IPS-11a (cell line): ENCODE measurements at regions not wholly inside any gene's neighbourhood (a gene's known extent, or its start where the extent isn't known, plus 50 kb on each side); places are given as distances from the start of the nearest gene placed in this dataset.
"Not testable (repeated sequence)": the region's sequence is repeated elsewhere in the genome, so short reads cannot be mapped to it uniquely, and the experiment has no call there.

Source experiments
- H3K4me3 ChIP-seq: one replicate; pipeline ENCODE4 v1.5.1; 2013; ENCODE audit warnings: low read depth, low read length, control low read depth

DNA sequence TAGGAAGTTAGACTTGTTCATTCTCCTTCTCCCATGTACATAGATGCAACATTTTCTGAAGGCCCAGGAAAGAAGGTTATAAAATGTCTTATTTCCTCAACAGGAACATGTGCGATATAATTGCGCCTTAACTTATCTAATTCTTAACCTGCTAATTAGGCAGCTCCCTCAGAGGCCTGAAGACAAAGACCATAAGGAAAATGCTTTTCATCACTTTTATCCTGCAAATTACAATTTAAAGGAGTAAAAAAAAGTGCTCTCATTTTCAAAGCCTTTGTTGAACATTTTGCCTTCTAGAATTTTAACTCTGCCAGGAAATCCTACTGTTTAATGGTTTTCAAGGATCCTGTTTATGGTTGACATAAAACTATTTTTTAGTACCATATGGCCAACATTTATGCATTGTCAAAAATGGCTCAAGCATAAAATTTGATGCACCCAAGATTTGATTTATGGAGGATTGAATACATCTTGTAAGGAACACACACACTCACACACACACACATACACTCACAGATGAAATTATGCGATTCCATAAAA lies 660.4 kb upstream of the TMEM132C start:
- H3K4me3 ChIP-seq, result no peak overlapping the region

DNA sequence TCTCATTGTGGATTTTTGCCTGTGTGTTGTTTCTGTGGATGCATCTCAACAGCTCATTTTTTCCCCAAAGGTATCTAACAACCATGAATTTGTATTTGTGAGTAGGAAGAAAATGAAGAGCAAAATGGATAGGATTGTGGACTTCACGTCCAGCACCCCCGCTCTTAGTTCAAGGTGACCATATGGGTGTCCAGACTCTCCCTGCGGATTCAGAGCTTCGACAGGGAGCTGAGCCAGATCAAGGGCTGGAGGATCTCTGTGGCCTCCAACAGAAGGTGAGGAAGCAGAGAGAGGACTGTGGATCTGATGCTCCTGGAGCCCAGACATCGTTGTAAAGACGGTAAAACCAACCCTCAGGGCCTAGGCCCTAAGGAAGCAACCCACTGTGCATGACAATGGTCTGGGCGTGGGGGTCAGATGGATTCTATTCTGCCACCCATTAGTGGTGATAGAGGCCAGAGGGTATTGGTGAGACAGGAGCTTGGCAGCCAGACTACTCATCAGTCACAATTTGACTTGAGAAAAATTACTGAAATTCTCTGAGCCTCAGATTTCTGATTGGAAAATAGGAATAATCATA lies 659.7 kb upstream of the TMEM132C start:
- no peak overlapping the region for H3K4me3 ChIP-seq

DNA sequence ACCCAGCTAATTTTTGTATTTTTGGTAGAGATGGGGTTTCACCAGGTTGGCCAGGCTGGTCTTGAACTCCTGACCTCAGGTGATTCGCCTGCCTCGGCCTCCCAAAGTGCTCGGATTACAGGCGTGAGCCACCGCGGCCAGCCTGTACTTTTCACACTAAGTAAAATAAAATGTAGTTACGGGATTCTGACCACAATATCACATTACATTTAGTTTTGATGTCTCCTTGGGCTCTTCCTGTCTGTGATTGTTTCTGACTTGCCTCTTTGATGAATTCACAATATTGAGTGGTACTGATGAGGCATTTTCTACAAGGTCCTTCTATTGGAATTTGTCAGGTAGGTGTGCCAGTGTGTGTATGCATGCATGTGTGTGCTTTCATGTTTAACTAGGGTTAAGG lies 658.6 kb upstream of the TMEM132C start:
- not testable (repeated sequence) for H3K4me3 ChIP-seq

DNA sequence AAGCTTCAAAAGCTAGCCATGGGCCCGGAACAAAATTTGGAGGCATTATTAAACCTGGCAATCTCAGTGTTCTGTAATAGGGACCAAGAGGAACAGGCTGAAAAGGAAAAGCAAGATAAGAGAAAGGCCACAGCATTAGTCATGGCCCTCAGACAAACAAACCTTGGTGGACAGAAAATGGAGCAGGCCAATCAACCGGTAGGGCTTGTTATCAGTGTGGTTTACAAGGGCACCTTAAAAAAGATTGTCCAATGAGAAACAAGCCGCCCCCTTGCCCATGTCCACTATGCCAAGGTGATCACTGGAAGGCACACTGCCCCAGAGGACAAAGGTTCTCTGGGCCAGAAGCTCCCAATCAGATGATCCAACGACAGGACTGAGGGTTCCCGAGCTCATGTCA lies 653.9 kb upstream of the TMEM132C start:
- H3K4me3 ChIP-seq, result no peak overlapping the region

DNA sequence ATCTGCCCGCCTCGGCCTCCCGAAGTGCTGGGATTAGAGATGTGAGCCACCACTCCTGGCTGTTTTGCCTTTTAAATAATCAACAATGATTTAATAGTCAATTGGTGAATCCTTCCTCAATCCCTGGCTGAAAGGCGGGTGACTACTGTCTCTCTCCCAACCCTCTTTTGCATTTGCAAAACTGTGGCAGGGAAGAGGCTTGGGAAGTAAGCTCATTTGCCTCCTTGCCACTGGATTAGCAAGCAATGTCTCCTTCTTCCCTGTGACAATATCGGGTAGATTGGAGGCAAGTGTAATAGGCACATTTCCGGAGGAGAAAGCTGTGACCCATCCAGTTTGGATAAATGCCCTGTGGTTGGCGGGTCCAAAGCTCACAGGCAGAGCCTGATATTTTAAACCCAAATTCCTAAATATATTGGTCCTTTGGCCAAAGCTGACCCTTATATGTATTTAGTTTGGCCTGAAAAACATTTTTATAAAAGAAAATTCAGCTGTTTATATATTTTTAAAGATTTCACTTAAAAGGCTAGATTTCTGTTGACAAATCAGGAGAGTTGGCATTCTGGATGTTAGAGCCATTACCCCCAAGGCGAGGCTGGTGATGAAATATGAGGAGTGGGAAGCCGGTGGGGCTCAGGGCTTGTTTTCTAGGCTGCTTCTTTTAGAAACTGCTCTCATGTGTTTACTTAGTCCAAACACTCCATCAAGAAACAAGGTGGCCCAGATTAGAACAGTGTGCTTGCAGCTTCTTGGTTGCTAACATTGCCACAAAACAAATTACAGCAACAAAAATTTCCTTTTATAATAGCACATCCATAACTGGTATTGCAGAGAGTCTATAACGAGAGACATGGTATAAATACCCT lies 646.9 kb upstream of the TMEM132C start:
- H3K4me3 ChIP-seq, result no peak overlapping the region

DNA sequence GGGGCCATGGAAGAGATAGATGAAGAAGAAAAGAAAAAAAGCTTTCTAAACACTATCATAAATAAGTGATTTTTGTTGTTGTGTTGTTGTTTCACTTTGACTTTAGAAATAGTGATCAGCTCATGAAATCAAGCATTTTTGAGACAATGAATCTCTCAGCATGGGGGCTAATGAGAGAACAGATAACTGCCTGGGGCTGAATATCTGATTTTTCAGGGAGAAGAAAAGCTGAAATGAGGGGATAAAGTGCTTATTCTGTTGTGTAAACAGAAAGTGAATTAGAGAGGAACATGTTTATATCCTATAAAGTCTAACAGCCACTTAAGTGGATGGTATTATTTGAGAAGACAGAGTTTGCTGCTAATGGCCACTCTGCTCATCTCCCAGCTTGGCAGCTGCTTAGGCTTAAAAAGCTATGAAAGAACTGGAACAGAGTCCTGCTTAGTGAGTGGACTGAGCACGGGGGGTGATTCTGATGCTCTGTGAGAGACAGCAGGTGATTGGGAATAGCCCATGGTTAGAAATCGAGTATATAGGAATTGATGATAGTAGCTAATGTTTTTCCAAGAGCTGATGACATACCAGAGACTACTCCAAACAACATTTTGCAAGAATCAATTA lies 646.1 kb upstream of the TMEM132C start:
- H3K4me3 ChIP-seq, result no peak overlapping the region

DNA sequence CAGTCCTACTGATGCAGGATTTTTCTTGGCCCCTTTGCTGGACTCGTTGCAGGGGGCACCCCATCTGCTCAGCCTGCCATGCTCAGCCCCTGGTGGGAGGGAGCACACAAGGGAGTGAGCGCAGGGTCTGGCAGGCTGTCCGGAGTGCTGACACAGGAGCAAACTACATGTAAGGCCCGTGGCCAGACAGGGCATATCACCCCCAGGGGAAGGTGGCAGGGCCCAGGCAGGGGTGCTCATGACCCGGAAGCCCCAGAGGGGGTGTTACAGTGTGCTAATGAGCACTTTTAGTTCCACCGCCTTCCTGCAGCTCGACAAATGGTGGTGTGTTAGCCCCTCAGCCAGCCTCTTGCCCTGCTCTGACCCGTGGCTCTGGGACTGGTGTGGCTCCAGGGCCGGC lies 645.6 kb upstream of the TMEM132C start:
- H3K4me3 ChIP-seq, result no peak overlapping the region

DNA sequence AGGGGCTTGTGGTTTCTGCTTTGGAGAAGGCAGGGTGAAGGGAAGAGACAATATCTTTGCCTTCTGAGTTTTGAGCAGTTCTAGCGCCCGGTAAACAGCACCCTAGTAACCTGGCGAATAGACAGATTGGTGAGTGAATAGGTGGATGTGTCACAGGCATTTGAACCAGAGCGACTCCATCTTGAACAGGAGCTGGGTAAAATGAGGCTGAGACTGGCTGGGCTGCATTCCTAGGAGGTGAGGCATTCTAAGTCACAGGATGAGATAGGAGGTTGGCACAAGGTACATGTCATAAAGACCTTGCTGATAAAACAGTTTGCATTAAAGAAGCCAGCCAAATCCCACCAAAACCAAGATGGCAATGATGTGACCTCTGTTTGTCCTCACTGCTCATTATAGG lies 643.6 kb upstream of the TMEM132C start:
- H3K4me3 ChIP-seq, result no peak overlapping the region

DNA sequence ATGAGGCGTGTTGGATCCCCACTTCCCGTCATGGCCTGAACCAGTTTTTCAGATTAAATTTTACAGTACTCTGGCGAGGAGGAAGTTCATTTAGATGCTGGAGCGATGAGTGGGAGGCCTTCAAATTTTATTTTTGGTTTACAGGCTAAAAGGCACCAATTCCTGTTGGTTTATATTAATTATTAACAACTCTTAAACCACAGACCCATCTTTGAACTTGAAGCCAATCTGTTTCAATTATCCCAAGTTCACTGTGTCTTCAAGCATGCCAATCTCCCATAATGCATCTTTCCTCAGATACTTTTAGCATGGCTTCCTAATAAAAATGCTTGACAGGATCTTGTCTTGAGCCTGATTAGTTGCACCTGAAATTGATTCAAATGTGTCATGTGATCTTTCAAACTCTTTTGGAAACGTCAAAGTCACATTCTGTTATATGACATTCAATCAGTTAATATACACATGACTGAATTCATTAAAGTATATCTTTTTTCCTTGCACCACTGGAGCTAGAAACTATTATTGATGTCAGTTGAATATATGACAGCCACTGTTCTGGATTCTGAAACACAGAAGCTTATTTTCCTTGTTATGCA lies 641.7 kb upstream of the TMEM132C start:
- no peak overlapping the region for H3K4me3 ChIP-seq

DNA sequence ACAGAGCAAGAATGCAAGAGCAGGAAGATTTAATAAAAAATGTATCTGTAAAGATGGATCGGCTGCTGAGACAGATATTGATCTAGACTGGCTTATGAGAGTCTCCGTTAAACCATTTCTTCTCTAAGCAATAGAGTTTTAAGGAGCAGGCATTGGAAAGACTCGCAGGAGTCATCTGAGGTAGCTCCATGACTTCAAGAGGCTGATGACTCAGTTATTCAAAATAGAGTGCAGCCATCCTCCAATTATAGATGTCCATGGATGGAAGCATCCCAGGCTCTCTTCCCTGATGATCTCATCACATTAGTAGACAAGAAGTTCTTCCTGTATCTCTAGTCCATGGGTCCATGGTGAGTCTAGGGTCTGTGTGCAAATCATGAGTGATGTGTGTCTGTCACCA lies 638.3 kb upstream of the TMEM132C start:
- H3K4me3 ChIP-seq, result no peak overlapping the region

DNA sequence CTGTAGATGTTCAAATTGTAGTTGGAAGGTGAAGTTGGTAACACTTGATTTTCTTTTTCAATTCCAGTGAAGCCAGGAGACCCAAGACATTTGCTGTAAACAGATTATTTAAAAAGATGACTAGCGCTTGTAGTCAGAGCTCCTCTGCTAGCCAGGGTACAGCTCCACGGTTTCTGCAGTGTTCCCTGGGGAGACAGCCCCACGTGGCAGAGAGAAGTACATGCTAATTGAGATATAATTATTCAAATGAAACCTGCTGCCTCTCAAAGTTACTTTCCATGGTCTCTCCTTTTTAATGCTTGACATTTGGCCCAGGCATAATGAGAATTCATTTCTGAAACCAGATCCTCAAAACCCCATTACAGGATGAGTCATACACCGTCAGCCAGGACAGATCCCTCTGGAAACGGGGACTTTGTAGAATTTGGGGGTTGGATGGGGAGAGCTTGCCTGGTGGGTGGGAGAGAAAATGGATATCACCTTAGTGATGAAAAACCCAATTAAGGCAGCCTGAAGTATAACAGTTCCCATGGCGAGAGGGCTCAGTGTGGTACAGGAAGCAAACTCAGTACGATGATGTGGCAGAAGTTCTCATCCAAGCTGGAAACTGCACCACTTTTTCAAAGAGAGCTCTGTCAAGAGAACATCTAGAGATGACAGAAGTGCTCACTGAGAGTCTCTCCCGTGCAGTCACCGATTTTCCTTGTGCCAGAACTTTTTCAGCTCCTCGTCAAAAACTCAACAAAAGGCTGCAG lies 637.7 kb upstream of the TMEM132C start:
- H3K4me3 ChIP-seq, result no peak overlapping the region

DNA sequence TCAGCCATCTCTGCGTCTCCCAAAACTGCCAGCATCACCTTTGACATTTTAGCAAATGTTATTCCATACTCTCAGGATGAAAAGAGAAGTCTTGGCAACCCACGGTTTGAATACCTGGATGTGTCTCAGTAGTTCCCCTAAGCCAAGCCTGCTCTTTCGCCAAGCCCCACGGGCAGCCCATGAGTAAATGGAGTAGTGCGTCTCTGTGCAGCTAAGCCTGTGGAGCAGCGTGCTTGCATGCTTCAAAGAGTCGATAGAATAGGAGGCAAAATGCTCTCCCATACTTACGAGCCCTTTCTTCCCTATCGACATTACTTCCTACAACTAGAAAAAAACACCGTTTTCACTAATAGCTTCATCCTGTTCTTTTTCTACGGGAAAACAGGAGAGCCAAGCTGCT lies 634.5 kb upstream of the TMEM132C start:
- no peak overlapping the region for H3K4me3 ChIP-seq

DNA sequence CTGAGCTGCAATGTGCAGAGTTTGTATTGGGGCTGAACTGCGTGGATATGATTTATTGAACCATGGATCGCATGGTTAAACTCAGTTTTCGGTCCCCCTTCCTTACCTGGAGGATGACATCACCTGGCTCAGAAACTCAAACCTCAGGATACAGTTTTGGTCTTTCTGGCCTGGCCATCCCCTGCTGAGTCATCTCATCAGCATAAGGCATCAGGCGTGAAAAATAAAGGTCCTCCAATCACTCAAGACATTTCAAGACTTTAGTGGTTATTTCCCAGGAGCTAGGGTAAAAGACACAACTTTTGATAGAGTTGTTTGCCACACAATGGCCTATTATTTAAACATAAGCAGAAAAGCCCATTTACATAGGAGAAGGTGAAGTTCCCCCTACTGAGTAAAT lies 631.1 kb upstream of the TMEM132C start:
- H3K4me3 ChIP-seq, result no peak overlapping the region

DNA sequence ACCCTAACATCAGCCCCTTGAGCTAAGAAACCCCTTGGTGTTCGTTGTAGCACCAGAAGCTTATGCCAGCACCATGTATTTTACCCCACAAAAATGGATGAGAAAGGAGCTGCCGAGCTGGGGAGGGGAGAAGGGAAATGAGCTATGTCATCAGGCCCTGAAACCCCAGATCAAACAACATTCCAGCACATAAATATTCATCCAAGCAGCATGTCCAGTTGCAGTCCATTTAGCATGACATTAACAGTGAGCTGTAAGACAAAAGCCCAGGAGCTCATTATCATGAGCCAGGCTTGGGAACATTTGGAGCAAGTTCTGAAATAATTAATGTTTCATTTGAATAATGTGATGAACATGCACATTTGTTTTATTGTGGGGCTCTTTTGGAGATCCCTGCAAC lies 630.1 kb upstream of the TMEM132C start:
- H3K4me3 ChIP-seq, result no peak overlapping the region

DNA sequence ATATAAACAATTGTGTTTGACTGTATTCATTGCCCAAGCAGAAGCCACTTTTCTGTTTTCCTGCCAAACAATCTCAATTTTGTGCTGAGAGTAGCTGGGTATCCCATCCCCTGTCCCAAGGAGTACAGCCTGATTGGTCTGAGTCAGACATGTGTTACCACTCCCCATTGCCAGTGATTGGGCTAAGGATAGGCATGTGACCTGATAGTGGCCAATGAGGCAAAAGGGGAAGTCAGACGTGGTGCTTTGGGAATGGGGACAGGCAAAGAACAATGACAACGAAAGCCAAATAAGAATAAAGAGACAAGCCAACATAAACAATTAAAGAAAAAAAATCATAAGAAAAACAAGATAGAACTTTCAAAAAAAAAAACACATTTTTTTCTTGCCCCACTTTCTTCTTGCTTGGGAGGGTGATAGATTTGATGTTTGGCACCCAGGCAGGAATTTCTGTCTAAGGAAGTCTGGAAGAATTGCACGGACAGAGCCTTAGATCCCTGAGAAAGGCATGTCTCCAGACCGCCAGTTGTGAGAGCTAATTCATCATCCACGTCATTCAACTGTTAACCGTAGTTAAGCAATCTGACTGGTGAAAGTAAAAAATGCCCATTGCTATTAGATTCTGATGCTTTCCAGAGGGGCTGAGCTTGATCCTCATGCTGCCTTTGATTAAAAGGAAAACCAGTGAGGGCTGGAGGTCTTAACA lies 626.6 kb upstream of the TMEM132C start:
- no peak overlapping the region for H3K4me3 ChIP-seq

DNA sequence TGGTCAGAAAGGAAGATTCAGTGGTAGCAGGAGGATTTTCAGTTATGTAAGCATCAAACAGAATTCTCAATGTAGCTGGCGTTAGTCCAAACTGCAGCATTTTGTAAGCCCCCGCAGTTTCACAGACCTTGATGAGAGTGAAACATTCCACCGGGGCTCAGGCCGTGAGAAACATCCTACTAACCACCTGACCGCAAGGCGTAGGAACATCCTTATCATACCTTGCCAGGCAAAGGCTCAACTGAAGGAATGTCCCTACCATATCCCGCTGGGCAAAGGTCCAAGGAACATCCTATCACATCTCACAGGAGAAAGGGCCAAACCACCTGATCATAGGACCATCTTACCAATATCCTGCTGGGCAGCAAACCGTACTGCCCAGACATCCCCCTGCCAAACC lies 624.8 kb upstream of the TMEM132C start:
- no peak overlapping the region for H3K4me3 ChIP-seq

DNA sequence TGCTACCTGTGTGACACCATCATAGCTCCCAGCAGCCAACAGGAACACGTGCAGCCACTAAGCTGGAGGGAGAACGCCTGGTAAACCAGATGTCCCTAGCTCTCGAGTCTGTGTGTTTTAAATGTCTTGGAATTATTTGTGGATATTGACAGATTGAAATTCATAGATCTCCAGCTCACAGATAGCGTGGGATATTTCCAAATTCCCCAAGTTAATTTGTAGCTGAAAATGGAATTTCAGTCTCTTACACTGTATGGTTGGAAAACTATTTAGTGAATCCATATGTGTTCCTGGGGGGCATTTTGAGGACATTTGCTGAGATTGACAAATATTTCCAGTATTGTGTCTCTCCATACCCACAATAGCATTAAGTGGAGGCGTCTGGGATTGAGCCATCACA lies 618.6 kb upstream of the TMEM132C start:
- no peak overlapping the region for H3K4me3 ChIP-seq

DNA sequence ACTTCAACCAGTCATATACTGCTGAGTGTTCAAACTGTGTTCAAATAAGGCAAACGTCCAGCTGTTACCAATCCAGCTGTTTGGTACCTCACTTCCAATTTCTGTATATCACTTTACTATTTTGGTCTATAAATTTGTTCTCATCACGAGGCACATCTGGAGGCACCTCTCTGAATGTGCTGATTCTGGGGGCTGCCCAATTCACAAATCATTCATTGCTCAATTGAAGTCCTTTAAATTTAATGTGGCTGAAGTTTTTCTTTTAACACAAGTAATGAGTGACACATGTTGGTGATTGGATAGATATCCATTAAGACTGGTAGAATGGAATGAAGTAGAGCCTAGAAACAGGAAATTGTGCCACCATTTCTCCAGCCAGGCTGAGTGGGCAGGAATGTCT lies 617.0 kb upstream of the TMEM132C start:
- H3K4me3 ChIP-seq, result no peak overlapping the region

DNA sequence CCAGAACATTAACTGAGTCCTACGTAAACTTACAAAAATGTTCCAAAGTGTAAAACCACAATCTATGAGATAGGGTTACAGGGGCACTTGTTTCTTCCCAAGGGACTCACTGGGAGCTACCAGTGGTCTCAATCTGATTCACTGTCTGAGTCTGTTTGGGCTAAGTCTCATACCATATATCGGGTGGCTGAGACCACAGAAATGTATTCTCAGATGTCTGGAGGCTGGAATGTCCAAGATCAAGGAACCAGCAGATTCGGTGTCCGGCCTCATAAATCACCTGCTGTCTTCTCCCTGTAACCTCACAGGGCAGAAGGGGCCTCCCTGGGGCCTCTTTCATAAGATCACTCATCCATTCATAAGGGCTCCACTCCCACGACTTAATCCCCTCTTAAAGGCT lies 616.3 kb upstream of the TMEM132C start:
- H3K4me3 ChIP-seq, result no peak overlapping the region

DNA sequence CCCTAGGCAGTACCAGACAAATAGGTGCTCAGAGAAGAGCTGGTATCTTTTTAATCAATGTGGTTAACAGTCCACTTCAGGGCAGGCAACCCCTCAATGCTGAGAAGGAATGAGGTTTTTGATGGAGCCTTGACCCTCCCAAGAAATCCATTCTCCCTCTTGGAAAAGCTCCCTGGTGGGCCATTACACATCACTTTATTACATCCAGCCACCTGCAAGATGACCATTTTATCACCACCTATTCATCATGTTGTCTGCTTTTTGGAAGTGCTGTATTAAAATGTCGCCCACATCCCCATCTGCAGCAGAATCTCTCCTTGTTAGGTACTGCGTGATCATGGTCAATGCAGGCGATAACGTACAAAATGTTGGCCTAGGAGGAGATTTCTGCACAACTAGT lies 614.7 kb upstream of the TMEM132C start:
- no peak overlapping the region for H3K4me3 ChIP-seq
